ENCODE measurements at regions not wholly inside any gene's neighbourhood (a gene's known extent, or its start where the extent isn't known, plus 50 kb on each side); places are given as distances from the start of the nearest gene placed in this dataset.

DNA sequence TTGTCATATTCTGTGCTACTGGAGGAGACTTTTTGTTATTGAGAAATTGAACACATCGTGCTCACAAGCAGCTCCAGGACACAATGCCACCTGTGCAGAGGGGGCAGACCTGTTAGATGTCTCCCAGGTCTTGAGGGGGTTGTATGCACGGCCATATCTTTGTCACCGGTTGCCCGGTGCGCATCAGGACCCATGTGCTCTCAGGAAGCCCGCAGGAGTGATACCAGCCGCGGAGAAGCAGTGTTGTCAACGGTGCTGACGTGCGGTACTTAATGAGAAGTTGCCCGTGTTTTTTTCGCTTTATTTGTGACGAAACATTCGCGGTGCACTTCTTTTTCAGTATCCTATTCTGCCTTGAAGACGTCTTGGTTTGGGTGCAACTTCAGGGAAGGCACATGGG, 128.2 kb upstream of the RTL1 start:
- no peak for DNase-seq (ENCODE audit: low read depth, low spot score)
- Histone ChIP-seq H3K4me3 (ENCODE audit: low read length) (no peak overlapping the region), H3K4me1 (ENCODE audit: control insufficient read depth, insufficient read depth, low read length) (no peaks in the 10 kb centered on the region), H3K36me3 (ENCODE audit: control insufficient read depth, insufficient read depth, low read length) (no peaks in the 10 kb centered on the region), H3K27me3 (ENCODE audit: control insufficient read depth, insufficient read depth, low read length) (no peaks in the 10 kb centered on the region), H3K27ac (ENCODE audit: low read length) (no peak overlapping the region), H3K9me3 (ENCODE audit: control insufficient read depth, insufficient read depth, low read length) (no peaks in the 10 kb centered on the region)
- WGBS (ENCODE audit: insufficient coverage, insufficient read length), result no CpG with 5 or more reads among the region's 17 CpGs

DNA sequence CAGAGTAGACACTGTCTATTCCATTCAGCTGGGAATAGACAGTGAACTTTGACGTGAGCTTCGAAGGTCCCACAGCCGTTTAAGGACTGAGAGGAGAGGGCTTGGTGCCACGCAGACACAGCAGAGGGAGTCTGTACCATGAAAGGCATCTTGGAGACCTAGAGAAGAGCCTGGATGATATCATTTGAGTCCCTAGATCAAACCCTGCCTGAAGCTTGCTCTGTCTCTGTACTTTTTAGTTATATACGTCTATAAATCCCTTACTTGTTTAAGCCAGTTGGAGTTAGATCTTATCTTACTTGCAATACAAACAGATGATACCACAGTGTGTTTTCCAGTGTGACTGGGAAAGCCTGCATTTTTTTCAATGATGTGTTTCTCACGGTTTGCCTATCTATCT, 128.9 kb upstream of the RTL1 start:
- H3K27me3 ChIP-seq (ENCODE audit: control insufficient read depth, insufficient read depth, low read length), result no peaks in the 10 kb centered on the region
- WGBS (ENCODE audit: insufficient coverage, insufficient read length), result no CpG with 5 or more reads among the region's 6 CpGs
- H3K27ac ChIP-seq (ENCODE audit: low read length), result no peak overlapping the region
- H3K9me3 ChIP-seq (ENCODE audit: control insufficient read depth, insufficient read depth, low read length), result no peaks in the 10 kb centered on the region
- no peaks in the 10 kb centered on the region for H3K36me3 ChIP-seq (ENCODE audit: control insufficient read depth, insufficient read depth, low read length)
- no peak for DNase-seq (ENCODE audit: low read depth, low spot score)
- no peaks in the 10 kb centered on the region for H3K4me1 ChIP-seq (ENCODE audit: control insufficient read depth, insufficient read depth, low read length)
- H3K4me3 ChIP-seq (ENCODE audit: low read length), result no peak overlapping the region

DNA sequence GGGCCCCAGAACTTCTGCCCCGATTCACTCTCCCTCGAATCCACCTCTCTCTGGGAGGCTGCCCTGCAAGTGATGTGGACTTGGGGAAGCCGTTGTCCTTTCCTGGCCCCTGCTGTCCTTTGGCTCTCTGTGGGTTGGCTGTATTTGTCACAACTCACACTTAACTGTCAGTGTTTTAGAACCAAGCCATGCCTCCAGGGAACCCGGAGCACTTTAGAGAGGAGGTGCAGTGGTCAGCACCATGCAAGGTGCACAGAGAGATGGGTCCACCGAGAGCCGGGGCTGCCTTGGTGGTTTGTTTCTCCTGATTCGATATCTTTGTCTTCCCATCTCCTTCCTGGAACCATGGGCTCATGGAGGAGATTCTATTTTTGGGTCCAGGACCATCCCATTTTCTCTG, 129.5 kb upstream of the RTL1 start:
- no peak for DNase-seq (ENCODE audit: low read depth, low spot score)
- Histone ChIP-seq H3K4me1 (ENCODE audit: control insufficient read depth, insufficient read depth, low read length) (no peaks in the 10 kb centered on the region), H3K9me3 (ENCODE audit: control insufficient read depth, insufficient read depth, low read length) (no peaks in the 10 kb centered on the region), H3K27ac (ENCODE audit: low read length) (no peak overlapping the region), H3K36me3 (ENCODE audit: control insufficient read depth, insufficient read depth, low read length) (no peaks in the 10 kb centered on the region), H3K4me3 (ENCODE audit: low read length) (no peak overlapping the region), H3K27me3 (ENCODE audit: control insufficient read depth, insufficient read depth, low read length) (no peaks in the 10 kb centered on the region)
- no CpG with 5 or more reads among the region's 7 CpGs for WGBS (ENCODE audit: insufficient coverage, insufficient read length)

DNA sequence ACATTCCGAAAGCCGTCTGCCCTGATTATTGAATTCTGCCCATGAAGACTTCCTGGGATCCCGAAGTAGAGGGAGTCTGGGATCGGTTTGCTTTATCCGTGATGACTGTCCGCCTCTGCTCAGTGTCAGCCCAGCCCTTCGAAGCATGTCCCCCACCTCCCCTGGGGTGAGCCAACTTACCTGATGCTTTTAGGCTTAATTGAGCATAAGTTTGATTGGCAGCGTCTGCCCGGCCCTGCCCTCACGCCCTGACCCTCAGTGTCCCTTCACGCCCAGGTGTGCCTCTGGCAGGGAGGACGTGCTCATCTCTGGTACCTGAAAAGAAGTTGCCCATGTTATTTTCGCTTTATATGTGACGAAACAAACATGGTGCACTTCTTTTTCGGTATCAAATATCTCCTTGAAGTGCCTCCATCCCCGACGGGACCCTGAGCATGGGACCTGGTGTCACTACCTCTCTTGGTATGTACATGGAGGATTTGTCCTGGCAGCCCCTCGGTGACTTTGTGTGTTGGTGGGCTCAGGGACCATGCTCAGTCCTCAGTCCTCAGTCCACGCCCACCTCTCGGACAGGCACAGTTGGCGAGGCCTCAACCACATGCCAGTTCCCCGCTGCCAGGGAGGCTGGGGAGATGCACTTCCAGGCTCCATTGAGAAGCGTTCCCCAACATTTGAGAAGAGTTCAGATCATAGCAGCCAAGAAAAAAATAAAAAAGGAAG, 130.1 kb upstream of the RTL1 start:
- H3K27me3 ChIP-seq (ENCODE audit: control insufficient read depth, insufficient read depth, low read length), result no peaks in the 10 kb centered on the region
- no peaks in the 10 kb centered on the region for H3K9me3 ChIP-seq (ENCODE audit: control insufficient read depth, insufficient read depth, low read length)
- H3K4me3 ChIP-seq (ENCODE audit: low read length), result no peak overlapping the region
- WGBS (ENCODE audit: insufficient coverage, insufficient read length), result no CpG with 5 or more reads among the region's 23 CpGs
- DNase-seq (ENCODE audit: low read depth, low spot score), result no peak
- no peaks in the 10 kb centered on the region for H3K36me3 ChIP-seq (ENCODE audit: control insufficient read depth, insufficient read depth, low read length)
- H3K27ac ChIP-seq (ENCODE audit: low read length), result no peak overlapping the region
- H3K4me1 ChIP-seq (ENCODE audit: control insufficient read depth, insufficient read depth, low read length), result no peaks in the 10 kb centered on the region

DNA sequence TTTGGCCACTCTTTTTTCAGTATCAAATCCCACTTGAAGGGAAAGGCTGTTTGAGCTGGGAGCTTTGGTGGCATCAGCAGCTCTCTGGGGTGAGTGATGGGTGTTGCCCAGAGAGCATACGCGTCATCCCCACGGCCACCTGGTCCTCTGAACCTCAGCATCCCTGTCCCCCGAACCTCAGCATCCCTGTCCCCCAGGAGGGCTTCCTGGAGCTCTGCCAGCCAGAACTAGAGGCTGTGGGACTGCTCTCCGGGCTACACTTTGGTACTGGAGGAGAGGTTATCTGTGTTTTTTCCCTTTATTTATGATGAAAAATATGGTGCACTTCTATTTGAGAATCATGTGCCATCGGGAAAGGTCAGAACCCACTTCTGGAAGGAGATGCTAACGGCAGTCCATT, 131.5 kb upstream of the RTL1 start:
- no peaks in the 10 kb centered on the region for H3K4me1 ChIP-seq (ENCODE audit: control insufficient read depth, insufficient read depth, low read length)
- H3K27ac ChIP-seq (ENCODE audit: low read length), result no peak overlapping the region
- no peak overlapping the region for H3K4me3 ChIP-seq (ENCODE audit: low read length)
- no CpG with 5 or more reads among the region's 7 CpGs for WGBS (ENCODE audit: insufficient coverage, insufficient read length)
- H3K9me3 ChIP-seq (ENCODE audit: control insufficient read depth, insufficient read depth, low read length), result no peaks in the 10 kb centered on the region
- H3K36me3 ChIP-seq (ENCODE audit: control insufficient read depth, insufficient read depth, low read length), result no peaks in the 10 kb centered on the region
- DNase-seq (ENCODE audit: low read depth, low spot score), result no peak
- no peaks in the 10 kb centered on the region for H3K27me3 ChIP-seq (ENCODE audit: control insufficient read depth, insufficient read depth, low read length)

DNA sequence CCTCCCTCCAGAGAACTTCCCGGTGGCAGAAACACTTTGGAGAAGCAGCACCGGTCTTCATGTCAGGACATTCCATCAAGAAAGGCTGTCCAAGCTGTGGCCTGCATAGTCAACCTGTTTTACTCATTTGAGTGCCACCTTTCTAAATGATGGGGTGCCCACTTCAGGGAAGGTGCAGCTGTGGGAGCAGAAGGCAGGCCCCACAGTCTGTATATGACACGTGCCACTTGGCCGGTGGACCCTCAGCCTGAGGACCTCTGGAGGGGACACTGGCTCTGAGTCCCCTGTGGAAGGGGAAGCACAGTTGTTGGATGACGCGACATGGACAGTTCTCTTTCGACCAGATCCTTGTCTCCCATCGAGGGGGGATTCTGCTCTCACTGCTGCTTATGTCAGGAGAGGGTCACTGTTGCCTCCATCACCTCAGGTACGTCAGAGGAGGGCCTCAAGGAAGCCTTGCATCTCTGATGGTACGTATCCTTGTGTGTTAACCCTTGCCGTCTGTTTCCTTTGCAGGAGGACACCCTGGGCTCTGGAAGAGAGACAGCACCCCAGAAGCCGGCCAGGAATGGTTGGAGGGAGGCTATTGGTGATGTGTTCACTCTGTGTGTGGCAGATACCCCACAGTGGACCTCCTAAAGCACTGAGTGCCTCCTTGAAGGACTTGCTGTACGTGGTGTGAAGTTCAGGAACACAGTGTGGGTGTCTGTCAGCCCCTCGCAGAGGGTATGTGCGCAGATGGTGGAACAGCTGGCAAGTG, 132.1 kb upstream of the RTL1 start:
- H3K4me3 ChIP-seq (ENCODE audit: low read length), result no peak overlapping the region
- DNase-seq (ENCODE audit: low read depth, low spot score), result no peak
- H3K9me3 ChIP-seq (ENCODE audit: control insufficient read depth, insufficient read depth, low read length), result no peaks in the 10 kb centered on the region
- H3K4me1 ChIP-seq (ENCODE audit: control insufficient read depth, insufficient read depth, low read length), result no peaks in the 10 kb centered on the region
- no CpG with 5 or more reads among the region's 15 CpGs for WGBS (ENCODE audit: insufficient coverage, insufficient read length)
- H3K36me3 ChIP-seq (ENCODE audit: control insufficient read depth, insufficient read depth, low read length), result no peaks in the 10 kb centered on the region
- no peaks in the 10 kb centered on the region for H3K27me3 ChIP-seq (ENCODE audit: control insufficient read depth, insufficient read depth, low read length)
- H3K27ac ChIP-seq (ENCODE audit: low read length), result no peak overlapping the region

DNA sequence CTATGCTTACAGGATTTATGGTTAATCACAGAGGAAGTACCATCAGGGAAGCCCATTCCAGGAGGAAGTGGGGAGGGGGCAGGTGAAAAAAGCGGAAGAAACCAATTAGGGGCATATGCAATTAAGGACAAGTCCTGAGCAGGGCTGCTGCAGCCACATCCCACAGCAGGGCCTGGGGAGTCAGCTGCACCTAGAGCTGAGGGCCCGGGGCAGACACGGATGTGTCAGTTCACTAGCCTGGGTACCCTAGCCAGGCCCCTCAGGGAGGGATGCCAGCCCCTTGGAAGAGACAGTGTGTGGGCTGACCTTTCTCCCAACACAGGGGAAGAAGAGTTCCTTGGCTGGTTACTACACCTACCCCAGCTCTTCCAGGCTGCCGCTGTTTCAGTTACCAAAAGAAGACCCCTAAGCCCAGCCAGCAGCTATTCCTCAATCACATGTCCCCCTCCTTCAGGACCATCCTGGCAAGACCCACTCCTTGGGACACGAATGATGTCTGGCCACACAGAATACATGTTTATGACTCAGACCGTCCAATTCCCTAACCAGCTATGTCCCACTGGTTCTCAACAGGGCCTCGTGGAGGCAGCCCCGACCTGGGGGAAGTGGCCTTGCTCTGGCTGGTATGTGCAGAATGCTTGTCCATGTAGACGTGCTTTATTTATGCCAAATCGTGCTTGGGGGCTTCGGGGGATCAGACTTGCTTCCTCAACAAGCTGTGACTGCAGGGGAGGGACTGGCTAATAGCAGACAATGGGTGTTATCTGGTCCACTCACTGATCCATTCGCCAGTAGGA, 133.7 kb upstream of the RTL1 start:
- no CpG with 5 or more reads among the region's 12 CpGs for WGBS (ENCODE audit: insufficient coverage, insufficient read length)
- Histone ChIP-seq H3K36me3 (ENCODE audit: control insufficient read depth, insufficient read depth, low read length) (no peaks in the 10 kb centered on the region), H3K4me3 (ENCODE audit: low read length) (no peak overlapping the region), H3K9me3 (ENCODE audit: control insufficient read depth, insufficient read depth, low read length) (no peaks in the 10 kb centered on the region), H3K4me1 (ENCODE audit: control insufficient read depth, insufficient read depth, low read length) (no peaks in the 10 kb centered on the region), H3K27me3 (ENCODE audit: control insufficient read depth, insufficient read depth, low read length) (no peaks in the 10 kb centered on the region), H3K27ac (ENCODE audit: low read length) (no peak overlapping the region)
- no peak for DNase-seq (ENCODE audit: low read depth, low spot score)

DNA sequence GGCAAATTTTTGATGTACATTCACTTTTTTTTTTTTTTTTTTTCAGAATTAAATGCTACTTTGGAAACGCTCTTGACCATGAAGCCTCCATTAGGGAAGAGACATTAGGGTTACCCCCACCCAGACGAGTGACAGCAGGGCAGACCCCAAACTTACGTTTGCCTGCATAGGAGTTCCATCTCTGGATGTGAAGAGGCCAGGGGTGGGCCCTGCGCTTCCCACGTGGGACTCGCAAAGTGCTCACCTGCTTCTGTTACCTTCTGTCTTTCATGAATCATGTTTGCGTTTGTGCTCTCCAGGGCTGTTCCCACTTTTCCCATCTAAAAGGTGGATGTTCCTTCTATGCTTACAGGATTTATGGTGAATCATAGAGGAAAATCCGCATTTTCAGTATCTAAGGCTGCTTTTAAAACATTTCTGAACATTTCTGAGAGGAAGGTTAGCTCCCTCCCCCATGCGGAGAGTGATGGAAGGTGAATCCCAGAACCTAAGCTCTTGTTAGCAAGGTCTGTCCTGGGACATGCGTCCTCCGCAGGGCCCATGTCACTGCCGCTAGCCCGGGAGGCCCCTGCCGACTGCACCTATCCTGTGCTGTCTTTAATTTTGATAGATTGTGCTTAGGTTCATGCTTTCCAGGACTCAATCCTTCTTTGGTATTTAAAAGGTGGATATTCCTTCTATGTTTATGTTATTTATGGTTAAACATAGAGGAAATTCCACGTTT, 135.7 kb upstream of the RTL1 start:
- no peaks in the 10 kb centered on the region for H3K4me1 ChIP-seq (ENCODE audit: control insufficient read depth, insufficient read depth, low read length)
- H3K36me3 ChIP-seq (ENCODE audit: control insufficient read depth, insufficient read depth, low read length), result no peaks in the 10 kb centered on the region
- no peaks in the 10 kb centered on the region for H3K27me3 ChIP-seq (ENCODE audit: control insufficient read depth, insufficient read depth, low read length)
- H3K4me3 ChIP-seq (ENCODE audit: low read length), result no peak overlapping the region
- no CpG with 5 or more reads among the region's 15 CpGs for WGBS (ENCODE audit: insufficient coverage, insufficient read length)
- no peaks in the 10 kb centered on the region for H3K9me3 ChIP-seq (ENCODE audit: control insufficient read depth, insufficient read depth, low read length)
- DNase-seq (ENCODE audit: low read depth, low spot score), result no peak
- no peak overlapping the region for H3K27ac ChIP-seq (ENCODE audit: low read length)

DNA sequence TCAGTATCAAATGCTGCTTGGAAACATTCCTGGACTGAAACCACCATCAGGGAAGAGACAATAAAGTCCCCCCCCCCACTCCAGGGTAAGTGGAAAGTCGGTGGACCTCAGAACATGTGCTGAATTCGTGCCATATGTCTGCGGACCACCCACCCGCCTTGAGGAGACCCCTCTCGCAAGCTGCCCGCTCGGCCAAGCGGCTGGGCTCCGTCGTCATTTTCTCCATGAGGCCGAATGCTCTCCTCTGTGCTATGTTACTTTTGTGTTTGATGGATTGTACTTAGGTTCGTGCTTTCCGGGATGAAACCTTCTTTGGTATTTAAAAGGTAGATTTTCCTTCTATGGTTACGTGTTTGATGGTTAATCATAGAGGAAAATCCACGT, 136.2 kb upstream of the RTL1 start:
- Histone ChIP-seq H3K36me3 (ENCODE audit: control insufficient read depth, insufficient read depth, low read length) (no peaks in the 10 kb centered on the region), H3K27ac (ENCODE audit: low read length) (no peak overlapping the region), H3K4me3 (ENCODE audit: low read length) (no peak overlapping the region), H3K4me1 (ENCODE audit: control insufficient read depth, insufficient read depth, low read length) (no peaks in the 10 kb centered on the region), H3K9me3 (ENCODE audit: control insufficient read depth, insufficient read depth, low read length) (no peaks in the 10 kb centered on the region), H3K27me3 (ENCODE audit: control insufficient read depth, insufficient read depth, low read length) (no peaks in the 10 kb centered on the region)
- WGBS (ENCODE audit: insufficient coverage, insufficient read length), result no CpG with 5 or more reads among the region's 15 CpGs
- no peak for DNase-seq (ENCODE audit: low read depth, low spot score)
